K562 (cell line): ENCODE measurements at regions not wholly inside any gene's neighbourhood (a gene's known extent, or its start where the extent isn't known, plus 50 kb on each side); places are given as distances from the start of the nearest gene placed in this dataset.

Experiments used
- ATAC-seq: fragments of 200-7000 bp; cut with Tn5 transposase; 3 replicates; pipeline ENCODE4 v1.9.1; 2020; ENCODE audit warnings: moderate library complexity
- BruUV-seq: library from RNA; stranded (reverse); fragments of 400-500 nt; replicated peaks from 2 replicates; lab custom pipeline; 2021; lab: Mats Ljungman, UMichigan
- CTCF ChIA-PET: fragments of 300-600 bp; formaldehyde crosslinking; extraction: SDS; loops from one replicate; lab custom pipeline; 2021; ENCODE audit warnings: low intra/inter-chr PET ratio; lab: Yijun Ruan, JAX
- POLR2A ChIA-PET: fragments of 300-600, 350-650 bp; sonication (Branson Sonifier 250); formaldehyde crosslinking; extraction: SDS; loops from one replicate; lab custom pipeline; 2021; ENCODE audit warnings: antibody characterized with exemption, inconsistent platforms; lab: Yijun Ruan, JAX
- DNase-seq, 4 experiments: peaks; one replicate each; pipeline versions ENCODE4 v3.0.0 to v3.0.0-alpha.2; 2011 to 2018; ENCODE audit warnings: low spot score in 3 of 4, mixed read lengths in 3 of 4; ENCODE audit errors: extremely low read depth in 1 of 4
- FAIRE-seq: peaks from 2 replicates; lab custom pipeline; 2011; peaks lifted over from hg19 to GRCh38; lab: Jason Lieb, UNC
- H2AFZ ChIP-seq: 2 replicates; pipeline ENCODE4 v1.6.0; 2011; ENCODE audit warnings: low read depth, low read length, control low read depth, inconsistent platforms
- H3K27ac ChIP-seq: fragments of 200-600 bp; 3 replicates; pipeline ENCODE4 v1.8.0; 2011; ENCODE audit warnings: low read depth, mild to moderate bottlenecking, control low read depth, inconsistent platforms, low read length, moderate library complexity, mixed read lengths; ENCODE audit errors: extremely low read depth
- H3K27me3 ChIP-seq, 2 experiments: fragments of 300-600 bp in 1 of 2; 2 replicates in 1 of 2; 3 replicates in 1 of 2; pipeline versions ENCODE4 v1.6.0 to v1.8.0; 2011; ENCODE audit warnings: inconsistent platforms in 2 of 2, low read length in 2 of 2, mild to moderate bottlenecking in 1 of 2, mixed read lengths in 1 of 2, moderate library complexity in 1 of 2; ENCODE audit not compliant: control insufficient read depth in 2 of 2, insufficient read depth in 2 of 2
- H3K36me3 ChIP-seq: fragments of 300-600 bp; 3 replicates; pipeline ENCODE4 v1.8.0; 2011; ENCODE audit warnings: mild to moderate bottlenecking, low read length, inconsistent platforms; ENCODE audit not compliant: control insufficient read depth, insufficient read depth
- H3K4me1 ChIP-seq, 2 experiments: fragments of 200-600 bp in 1 of 2; replicated peaks in 1 of 2; 2 replicates in 1 of 2; 3 replicates in 1 of 2; pipeline versions ENCODE4 v1.5.1 to v1.8.0; 2011; ENCODE audit warnings: inconsistent platforms in 2 of 2, low read length in 2 of 2, mild to moderate bottlenecking in 1 of 2, mixed read lengths in 1 of 2, moderate library complexity in 1 of 2; ENCODE audit not compliant: control insufficient read depth in 2 of 2, insufficient read depth in 2 of 2
- H3K4me2 ChIP-seq: 2 replicates; pipeline ENCODE4 v1.6.1; 2011; ENCODE audit warnings: low read length, control low read depth, inconsistent platforms, mixed read lengths; ENCODE audit not compliant: insufficient read depth
- H3K4me3 ChIP-seq: fragments of 200-600 bp; sonication (generic), shearing (Covaris generic); 2 replicates; pipeline ENCODE4 v1.5.1; 2016; ENCODE audit warnings: control low read depth, inconsistent platforms
- H3K79me2 ChIP-seq: fragments of 200-600 bp; 3 replicates; pipeline ENCODE4 v1.8.0; 2011; ENCODE audit warnings: low read length, inconsistent platforms; ENCODE audit not compliant: control insufficient read depth, insufficient read depth
- H3K9ac ChIP-seq, 2 experiments: 2 replicates each; pipeline versions ENCODE4 v1.6.0 to v1.6.1; 2011; ENCODE audit warnings: low read depth in 2 of 2, low read length in 2 of 2, control low read depth in 1 of 2, inconsistent platforms in 1 of 2, mild to moderate bottlenecking in 1 of 2, mixed read lengths in 1 of 2; ENCODE audit not compliant: insufficient read depth in 1 of 2
- H3K9me1 ChIP-seq: one replicate; pipeline ENCODE4 v1.6.0; 2011; ENCODE audit warnings: inconsistent platforms, mild to moderate bottlenecking, low read length, moderate library complexity; ENCODE audit not compliant: control insufficient read depth, insufficient read depth
- H3K9me3 ChIP-seq: replicated peaks from 2 replicates; pipeline ENCODE4 v1.5.1; 2011; ENCODE audit warnings: low read depth, low read length, inconsistent platforms; ENCODE audit not compliant: control insufficient read depth, insufficient read depth
- H4K20me1 ChIP-seq: replicated peaks from 2 replicates; pipeline ENCODE4 v1.6.1; 2011; ENCODE audit warnings: low read length, inconsistent platforms, mixed read lengths; ENCODE audit not compliant: control insufficient read depth, insufficient read depth
- CBX5 ChIP-seq: IDR thresholded peaks from 2 replicates; pipeline ENCODE4 v1.6.1; 2014; ENCODE audit warnings: low read depth, borderline replicate concordance
- KAT8 ChIP-seq: fragments of 450-650 bp; IDR thresholded peaks from 2 replicates; pipeline ENCODE4 v1.6.1; 2016; ENCODE audit warnings: low read depth, mild to moderate bottlenecking
- PHF8 ChIP-seq: fragments of 200-600 bp; sonication (generic); IDR thresholded peaks from 2 replicates; pipeline ENCODE4 v1.6.1; 2012; ENCODE audit warnings: mixed run types, mild to moderate bottlenecking, inconsistent platforms, low read length, moderate library complexity, borderline replicate concordance
- RAD51 ChIP-seq: fragments of 450-650 bp; IDR thresholded peaks from 2 replicates; pipeline ENCODE4 v1.7.1; 2016; ENCODE audit warnings: low read depth, mild to moderate bottlenecking, borderline replicate concordance
- TEAD2 ChIP-seq: fragments of 450-650 bp; IDR thresholded peaks from 2 replicates; pipeline ENCODE4 v1.6.1; 2016; ENCODE audit warnings: missing genetic modification characterization, control low read depth, missing compliant biosample characterization
- ZNF3 ChIP-seq: fragments of 250-450 bp; sonication (Bioruptor Pico); IDR thresholded peaks from 2 replicates; pipeline ENCODE4 v1.5.0; 2021; ENCODE audit warnings: mild to moderate bottlenecking, moderate library complexity
- WGBS: fragments of 100-300 bp; shearing (Covaris generic); methylation state at CpG from one replicate; pipeline ENCODE4 v1.1.6; 2016; ENCODE audit warnings: low coverage, mixed read lengths; ENCODE audit not compliant: insufficient coverage; ENCODE audit errors: missing lambda C conversion rate; 5-methylcytosine and 5-hydroxymethylcytosine counted together
- in situ Hi-C: fragments of 300-500 bp; cut with MboI; formaldehyde crosslinking; loops from 4 replicates; pipeline ENCODE4 v1.15.0; 2018; ENCODE audit warnings: inconsistent platforms, mixed read lengths
- intact Hi-C: fragments of 100-400 bp; cut with micrococcal nuclease; formaldehyde crosslinking; loops from 2 replicates; pipeline ENCODE4 v1.14.2; 2022
- TF ChIP-seq, protein P1 (sequence below), 2 experiments: fragments of 450-650 bp in 1 of 2; sonication (generic) in 1 of 2; formaldehyde crosslinking in 1 of 2; IDR thresholded peaks in 1 of 2; conservative IDR thresholded peaks in 1 of 2; 2 replicates each; pipeline versions ENCODE4 v1.6.1 to v1.8.1; 2016 to 2023; ENCODE audit warnings: mild to moderate bottlenecking in 2 of 2, moderate library complexity in 2 of 2, inconsistent platforms in 1 of 2, missing genetic modification reagents in 1 of 2

DNA sequence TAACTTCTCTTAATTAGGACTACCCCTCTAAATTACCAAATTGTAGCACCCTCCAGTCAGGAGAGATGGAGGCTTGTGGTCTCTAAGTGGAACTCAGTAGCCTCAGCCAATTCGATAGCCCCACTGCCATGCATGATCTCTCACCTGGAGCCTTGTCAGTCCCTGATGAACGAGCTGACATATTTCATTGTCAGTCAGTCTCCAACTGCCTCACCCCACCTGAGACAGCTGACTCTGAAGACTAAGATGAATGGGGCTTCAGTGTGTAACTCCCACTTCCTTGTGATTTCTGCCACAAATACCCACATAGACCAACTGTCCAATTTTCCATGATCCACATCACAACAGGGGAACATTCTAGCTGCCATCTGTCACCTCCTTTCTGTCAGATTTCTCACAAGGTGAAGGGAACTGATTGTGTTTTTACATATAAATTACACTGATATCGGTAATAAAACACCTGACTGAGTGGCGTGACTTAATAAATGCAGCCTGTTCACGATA, 206.5 kb downstream of the FAM181B start (continued):
- TF ChIP-seq ZNF3 (CRISPR knock-in tag) = no peak

DNA sequence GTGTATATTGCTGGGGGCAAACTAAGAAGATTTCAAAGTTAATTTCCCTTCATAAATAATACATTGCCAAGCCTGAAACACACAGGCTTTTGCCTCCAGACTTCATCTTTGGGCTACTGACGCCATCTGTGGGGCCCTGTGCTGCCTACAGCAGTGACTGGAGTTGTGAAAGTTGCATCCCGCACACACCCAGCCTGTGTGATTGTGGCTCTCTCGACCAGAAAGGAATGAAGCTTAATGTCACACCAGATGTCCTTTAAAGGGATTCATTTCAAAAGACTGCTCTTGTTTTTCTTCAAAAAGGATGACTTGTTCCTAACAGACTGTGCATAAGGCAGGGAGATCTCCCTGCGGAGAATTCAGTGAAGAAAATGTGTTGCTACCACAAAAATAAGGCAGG, 210.5 kb downstream of the FAM181B start:
- Histone ChIP-seq H3K4me1 (no peaks in the 10 kb centered on the region), H2AFZ (no peak overlapping the region), H3K4me2 (no peak overlapping the region), H3K9me3 (no peaks in the 10 kb centered on the region; the same call in 1 of the 2 replicates), H3K36me3 (no peaks in the 10 kb centered on the region), H3K27me3 (no peaks in the 10 kb centered on the region), H3K27ac (no peak overlapping the region), H4K20me1 (no peaks in the 10 kb centered on the region), H3K9me1 (no peaks in the 10 kb centered on the region), H3K9ac (no peak overlapping the region), H3K79me2 (no peaks in the 10 kb centered on the region), H3K4me3 (no peak overlapping the region)
- FAIRE-seq = no peak
- intact Hi-C loops (no loop called here), in situ Hi-C loops (no loop called here)
- POLR2A ChIA-PET = no interaction called here
- no TSS peak for BruUV-seq
- no peak for ATAC-seq
- CTCF ChIA-PET = interaction anchor here (0.6 kb wide), 1 partner anchor 928 kb away, joined by 3 read pairs; no protein-coding TSS in a partner anchor
- TF ChIP-seq TEAD2 = no peak
- no peak for TF ChIP-seq PHF8
- TF ChIP-seq RAD51 = no peak
- TF ChIP-seq, protein P1, sequence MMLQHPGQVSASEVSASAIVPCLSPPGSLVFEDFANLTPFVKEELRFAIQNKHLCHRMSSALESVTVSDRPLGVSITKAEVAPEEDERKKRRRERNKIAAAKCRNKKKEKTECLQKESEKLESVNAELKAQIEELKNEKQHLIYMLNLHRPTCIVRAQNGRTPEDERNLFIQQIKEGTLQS (IDR thresholded peaks at IDR 0.05) = no peak
- TF ChIP-seq, protein P1 (CRISPR knock-in tag; conservative IDR thresholded peaks at IDR 0.05) = no peak
- TF ChIP-seq CBX5 = no peak
- no peak for TF ChIP-seq KAT8
- DNase-seq = no peak
- 0% methylated on average over 4 of the region's 4 CpGs for WGBS
